ENCODE measurements at regions not wholly inside any gene's neighbourhood (a gene's known extent, or its start where the extent isn't known, plus 50 kb on each side); places are given as distances from the start of the nearest gene placed in this dataset.

DNA sequence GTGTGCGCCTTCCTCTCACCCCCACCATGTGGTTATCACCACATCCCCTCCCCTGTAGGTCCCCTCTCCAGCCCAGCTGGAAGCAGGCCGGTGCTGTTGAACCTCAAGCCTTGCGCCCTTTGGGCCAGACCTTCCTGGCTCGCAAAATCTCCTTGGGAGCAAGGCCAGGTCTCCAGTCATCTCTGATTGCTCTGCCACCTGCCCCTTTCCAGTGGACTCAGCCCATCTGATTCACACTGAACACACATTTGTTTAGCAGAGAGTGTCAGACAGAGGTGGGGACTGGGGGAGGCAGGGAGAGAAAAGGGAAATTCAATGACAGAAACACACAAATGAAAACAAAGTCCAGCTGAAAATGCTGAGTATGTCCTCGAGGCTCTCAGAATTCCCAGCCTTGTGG lies 119.4 kb downstream of the TPRA1 start:
- TF ChIP-seq POLR2A (IDR thresholded peaks at IDR 0.05) (no peak), CTCF (IDR thresholded peaks at IDR 0.05) (no peak)
- intact Hi-C loops (cut with DNase I; ENCODE audit: low total_unique reads), result no loop called here
- DNase-seq (ENCODE audit: low spot score in 2 of 2), result no peak
- no peak overlapping the region for H3K4me3 ChIP-seq (ENCODE audit: low read depth, poor library complexity, severe bottlenecking)
- WGBS, 2 donors, result 82 to 90% methylated on average over 5 of the region's 5 CpGs

- no peak for DNase-seq (ENCODE audit: low spot score in 2 of 2)
- 84 to 89% methylated on average over 9 of the region's 9 CpGs for WGBS, 2 donors
- no peak overlapping the region for H3K4me3 ChIP-seq (ENCODE audit: low read depth, poor library complexity, severe bottlenecking)
- TF ChIP-seq CTCF (IDR thresholded peaks at IDR 0.05) (no peak), POLR2A (IDR thresholded peaks at IDR 0.05) (no peak)
- intact Hi-C loops (cut with DNase I; ENCODE audit: low total_unique reads), result no loop called here
Measured at GRCh38 chr3:127469760-127470159, 120.8 kb downstream of the TPRA1 start.

- no peak for DNase-seq (ENCODE audit: low spot score in 2 of 2)
- TF ChIP-seq POLR2A (IDR thresholded peaks at IDR 0.05) (no peak), CTCF (IDR thresholded peaks at IDR 0.05) (no peak)
- H3K4me3 ChIP-seq (ENCODE audit: low read depth, poor library complexity, severe bottlenecking), result no peak overlapping the region
- intact Hi-C loops (cut with DNase I; ENCODE audit: low total_unique reads), result no loop called here
- 36 to 40% methylated on average over 12 of the region's 12 CpGs for WGBS, 2 donors
Measured at GRCh38 chr3:127467391-127467790, 123.1 kb downstream of the TPRA1 start.

DNA sequence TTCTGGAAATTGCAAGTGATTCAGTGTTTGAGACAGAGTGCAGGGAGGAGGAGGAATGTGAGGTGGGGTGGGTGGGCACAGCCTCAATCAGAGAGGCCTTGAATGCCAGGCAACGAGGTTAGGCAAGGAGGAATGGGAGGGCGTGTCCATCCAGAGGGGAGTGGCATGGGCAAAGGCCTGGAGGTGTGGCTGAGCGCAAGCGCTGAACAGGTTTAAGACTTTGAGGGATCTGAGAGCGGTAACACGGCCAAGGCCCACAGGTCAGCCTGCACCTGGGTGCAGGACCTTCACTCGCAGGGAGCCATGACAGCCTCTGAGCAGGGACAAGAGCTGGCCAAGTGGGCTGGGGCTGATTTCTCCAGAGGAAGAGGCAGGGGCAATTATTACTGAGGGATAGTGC lies 125.9 kb downstream of the TPRA1 start:
- intact Hi-C loops (cut with DNase I; ENCODE audit: low total_unique reads), result no loop called here
- H3K4me3 ChIP-seq (ENCODE audit: low read depth, poor library complexity, severe bottlenecking), result no peak overlapping the region
- no peak for DNase-seq (ENCODE audit: low spot score in 2 of 2)
- WGBS, 2 donors, result 62 to 66% methylated on average over 7 of the region's 7 CpGs
- TF ChIP-seq CTCF (IDR thresholded peaks at IDR 0.05), result no peak
- no peak for TF ChIP-seq POLR2A (IDR thresholded peaks at IDR 0.05)

GRCh38 chr3:127462111-127462655 lies 128.3 kb downstream of the TPRA1 start:
- no peak for DNase-seq (ENCODE audit: low spot score in 2 of 2)
- intact Hi-C loops (cut with DNase I; ENCODE audit: low total_unique reads), result no loop called here
- no peak overlapping the region for H3K4me3 ChIP-seq (ENCODE audit: low read depth, poor library complexity, severe bottlenecking)
- 74 to 82% methylated on average over 8 of the region's 8 CpGs for WGBS, 2 donors
- no peak for TF ChIP-seq CTCF (IDR thresholded peaks at IDR 0.05)
- TF ChIP-seq POLR2A (IDR thresholded peaks at IDR 0.05), result no peak

DNA sequence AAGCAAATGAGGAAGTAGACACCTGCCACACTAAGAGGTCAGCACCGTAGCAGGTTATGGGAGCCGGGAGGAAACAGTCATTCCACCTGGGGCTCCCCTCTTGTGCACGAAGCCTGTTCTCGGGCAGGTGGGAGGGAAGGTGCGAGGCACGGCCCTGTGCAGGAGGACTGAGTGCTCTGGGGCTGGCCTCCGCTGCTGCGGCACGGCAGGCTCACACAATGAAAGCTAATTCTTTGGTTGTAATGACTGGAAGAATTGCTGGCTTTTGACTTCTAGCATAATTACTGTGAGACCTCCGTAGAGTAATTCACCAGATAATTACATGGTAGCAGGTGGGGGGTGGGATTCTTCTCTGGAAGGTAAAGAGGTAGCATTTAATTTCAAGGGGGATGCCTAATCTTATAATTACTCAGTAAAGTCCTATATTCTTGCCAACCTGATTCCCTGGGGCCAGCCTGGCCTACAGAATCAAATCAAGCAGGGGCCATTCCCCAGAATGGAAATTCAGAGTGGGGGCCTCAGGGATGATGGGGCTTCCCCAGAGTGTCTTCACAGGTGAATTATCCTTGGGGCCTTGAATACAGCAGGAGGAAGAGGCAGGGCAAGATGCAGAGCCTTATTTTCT lies 129.1 kb downstream of the TPRA1 start:
- intact Hi-C loops (cut with DNase I; ENCODE audit: low total_unique reads), result no loop called here
- TF ChIP-seq POLR2A (IDR thresholded peaks at IDR 0.05) (no peak), CTCF (IDR thresholded peaks at IDR 0.05) (no peak)
- H3K4me3 ChIP-seq (ENCODE audit: low read depth, poor library complexity, severe bottlenecking), result no peak overlapping the region
- WGBS, 2 donors, result 78 to 84% methylated on average over 10 of the region's 10 CpGs
- no peak for DNase-seq (ENCODE audit: low spot score in 2 of 2)
